BJ (cell line): ENCODE measurements at regions not wholly inside any gene's neighbourhood (a gene's known extent, or its start where the extent isn't known, plus 50 kb on each side); places are given as distances from the start of the nearest gene placed in this dataset.

Experiments
- CTCF ChIA-PET: fragments of 350-600 bp; formaldehyde crosslinking; extraction: SDS; loops from one replicate; lab custom pipeline; 2021; ENCODE audit warnings: antibody characterized with exemption, inconsistent platforms; lab: Yijun Ruan, JAX
- POLR2A ChIA-PET: fragments of 300-600 bp; sonication (Branson Sonifier 250); formaldehyde crosslinking; extraction: SDS; loops from one replicate; lab custom pipeline; 2021; ENCODE audit warnings: antibody characterized with exemption; lab: Charles Lee
- DNase-seq: peaks from one replicate; pipeline ENCODE4 v3.0.0-alpha.2; 2011; ENCODE audit warnings: low read depth
- H3K27me3 ChIP-seq: 2 replicates; pipeline ENCODE4 v1.6.0; 2011; ENCODE audit warnings: low read length; ENCODE audit not compliant: control insufficient read depth, insufficient read depth
- H3K36me3 ChIP-seq: 2 replicates; pipeline ENCODE4 v1.5.1; 2011; ENCODE audit warnings: low read length; ENCODE audit not compliant: control insufficient read depth, insufficient read depth
- H3K4me3 ChIP-seq: 2 replicates; pipeline ENCODE4 v1.5.1; 2011; ENCODE audit warnings: low read depth, mild to moderate bottlenecking, control low read depth, low read length
- CTCF ChIP-seq: IDR thresholded peaks from 2 replicates; pipeline ENCODE4 v1.5.1; 2011; ENCODE audit warnings: low read depth, mild to moderate bottlenecking, control low read depth, inconsistent platforms, low read length, moderate library complexity; ENCODE audit not compliant: insufficient read depth

- CTCF ChIA-PET, result no interaction called here
Observed at GRCh38 chr3:167938516-167938915, 157.2 kb downstream of the GOLIM4 start.

GRCh38 chr3:167936019-167936418 is 159.7 kb downstream of the GOLIM4 start:
- H3K4me3 ChIP-seq, result no peak overlapping the region
- no peaks in the 10 kb centered on the region for H3K36me3 ChIP-seq
- TF ChIP-seq CTCF, result no peak
- H3K27me3 ChIP-seq, result no peaks in the 10 kb centered on the region; the same call in 1 of the 2 replicates
- CTCF ChIA-PET, result interaction anchor here (0.7 to 0.9 kb wide), 2 partner anchors 10 to 105 kb away, joined by 3 to 4 read pairs; no protein-coding TSS in a partner anchor
- no peak for DNase-seq
- POLR2A ChIA-PET, result no interaction called here

More at GRCh38 chr3:167938516-167938915, 157.2 kb downstream of the GOLIM4 start:
- POLR2A ChIA-PET, result no interaction called here
- Histone ChIP-seq H3K27me3 (no peaks in the 10 kb centered on the region; the same call in 1 of the 2 replicates), H3K4me3 (no peak overlapping the region), H3K36me3 (no peaks in the 10 kb centered on the region)
- DNase-seq, result no peak
- TF ChIP-seq CTCF, result no peak

- POLR2A ChIA-PET, result no interaction called here
- CTCF ChIA-PET, result interaction anchor here (3.3 kb wide), 1 partner anchor 110 kb away, joined by 22 read pairs; no protein-coding TSS in a partner anchor
- Histone ChIP-seq H3K4me3 (no peak overlapping the region), H3K27me3 (no peaks in the 10 kb centered on the region), H3K36me3 (no peaks in the 10 kb centered on the region)
- TF ChIP-seq CTCF, result no peak
- DNase-seq, result no peak
Observed at GRCh38 chr3:167930453-167930852, 165.3 kb downstream of the GOLIM4 start.

GRCh38 chr3:167929968-167930367 is 165.8 kb downstream of the GOLIM4 start:
- Histone ChIP-seq H3K36me3 (no peaks in the 10 kb centered on the region), H3K27me3 (no peaks in the 10 kb centered on the region), H3K4me3 (no peak overlapping the region)
- no peak for TF ChIP-seq CTCF
- CTCF ChIA-PET, result interaction anchor here (3.3 kb wide), 1 partner anchor 111 kb away, joined by 22 read pairs; no protein-coding TSS in a partner anchor
- DNase-seq, result no peak
- POLR2A ChIA-PET, result no interaction called here

GRCh38 chr3:167928381-167928780 is 167.3 kb downstream of the GOLIM4 start:
- CTCF ChIA-PET, result interaction anchor here (0.9 to 3.3 kb wide), 3 partner anchors 15 to 112 kb away, joined by 3 to 22 read pairs (median 4); no protein-coding TSS in a partner anchor
- no peak for DNase-seq
- Histone ChIP-seq H3K36me3 (no peaks in the 10 kb centered on the region), H3K4me3 (no peak overlapping the region), H3K27me3 (no peaks in the 10 kb centered on the region)
- TF ChIP-seq CTCF, result no peak
- POLR2A ChIA-PET, result no interaction called here
